ENCODE measurements at regions not wholly inside any gene's neighbourhood (a gene's known extent, or its start where the extent isn't known, plus 50 kb on each side); places are given as distances from the start of the nearest gene placed in this dataset.

DNA sequence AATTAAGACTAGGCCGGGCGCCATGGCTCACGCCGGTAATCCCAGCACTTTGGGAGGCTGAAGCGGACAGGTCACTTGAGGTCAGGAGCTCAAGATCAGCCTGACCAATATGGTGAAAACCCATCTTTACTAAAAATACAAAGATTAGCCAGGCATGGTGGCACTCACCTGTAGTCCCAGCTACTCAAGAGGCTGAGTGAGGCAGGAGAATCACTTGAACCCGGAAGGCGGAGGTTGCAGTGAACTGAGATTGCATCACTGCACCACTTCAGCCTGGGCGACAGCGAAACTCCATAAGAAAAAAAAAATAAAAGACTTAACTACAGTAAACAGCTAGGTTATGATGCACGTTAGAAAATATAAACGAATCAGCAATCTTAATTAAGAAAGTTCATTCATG is 216.0 kb upstream of the TEX13C start:
- H3K4me3 ChIP-seq (ENCODE audit: low read depth, low read length): no peak overlapping the region
- no peaks in the 10 kb centered on the region for H3K9me3 ChIP-seq
- DNase-seq: no peak
- no peaks in the 10 kb centered on the region for H3K4me1 ChIP-seq
- TF ChIP-seq, protein P1, sequence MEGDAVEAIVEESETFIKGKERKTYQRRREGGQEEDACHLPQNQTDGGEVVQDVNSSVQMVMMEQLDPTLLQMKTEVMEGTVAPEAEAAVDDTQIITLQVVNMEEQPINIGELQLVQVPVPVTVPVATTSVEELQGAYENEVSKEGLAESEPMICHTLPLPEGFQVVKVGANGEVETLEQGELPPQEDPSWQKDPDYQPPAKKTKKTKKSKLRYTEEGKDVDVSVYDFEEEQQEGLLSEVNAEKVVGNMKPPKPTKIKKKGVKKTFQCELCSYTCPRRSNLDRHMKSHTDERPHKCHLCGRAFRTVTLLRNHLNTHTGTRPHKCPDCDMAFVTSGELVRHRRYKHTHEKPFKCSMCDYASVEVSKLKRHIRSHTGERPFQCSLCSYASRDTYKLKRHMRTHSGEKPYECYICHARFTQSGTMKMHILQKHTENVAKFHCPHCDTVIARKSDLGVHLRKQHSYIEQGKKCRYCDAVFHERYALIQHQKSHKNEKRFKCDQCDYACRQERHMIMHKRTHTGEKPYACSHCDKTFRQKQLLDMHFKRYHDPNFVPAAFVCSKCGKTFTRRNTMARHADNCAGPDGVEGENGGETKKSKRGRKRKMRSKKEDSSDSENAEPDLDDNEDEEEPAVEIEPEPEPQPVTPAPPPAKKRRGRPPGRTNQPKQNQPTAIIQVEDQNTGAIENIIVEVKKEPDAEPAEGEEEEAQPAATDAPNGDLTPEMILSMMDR (IDR thresholded peaks at IDR 0.05; ENCODE audit: low read depth, low read length): no peak
- H3K27me3 ChIP-seq: no peaks in the 10 kb centered on the region
- no peaks in the 10 kb centered on the region for H3K36me3 ChIP-seq

- no peaks in the 10 kb centered on the region for H3K27me3 ChIP-seq
- no peak overlapping the region for H3K4me3 ChIP-seq (ENCODE audit: low read depth, low read length)
- H3K4me1 ChIP-seq: no peaks in the 10 kb centered on the region
- DNase-seq: no peak
- TF ChIP-seq, protein P1 (IDR thresholded peaks at IDR 0.05; ENCODE audit: low read depth, low read length): no peak
- H3K9me3 ChIP-seq: no peaks in the 10 kb centered on the region
- H3K36me3 ChIP-seq: no peaks in the 10 kb centered on the region
Measured at GRCh38 chrX:125108921-125109320, 210.8 kb upstream of the TEX13C start.

DNA sequence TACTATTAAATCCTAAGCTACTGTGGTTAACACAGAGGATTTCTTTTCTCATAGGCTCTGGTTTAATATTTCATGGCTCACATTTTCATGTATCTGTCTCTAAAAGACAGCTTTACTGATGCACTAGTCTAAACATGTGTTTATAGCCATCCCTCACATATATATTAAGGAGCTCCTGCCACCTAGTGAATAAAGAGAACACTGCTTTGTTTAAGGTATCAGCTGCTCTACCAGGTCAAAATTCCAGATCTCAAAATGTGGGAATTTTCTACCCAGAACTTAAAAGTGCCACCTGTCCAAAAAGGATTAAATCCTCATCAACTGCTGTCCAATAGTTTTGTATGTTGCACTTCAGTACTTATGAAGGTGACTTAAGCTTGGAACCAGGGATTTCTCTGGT is 188.5 kb upstream of the TEX13C start:
- TF ChIP-seq, protein P1 (IDR thresholded peaks at IDR 0.05; ENCODE audit: low read depth, low read length): no peak
- no peaks in the 10 kb centered on the region for H3K4me1 ChIP-seq
- H3K36me3 ChIP-seq: no peaks in the 10 kb centered on the region
- no peak overlapping the region for H3K4me3 ChIP-seq (ENCODE audit: low read depth, low read length)
- H3K27me3 ChIP-seq: no peaks in the 10 kb centered on the region
- no peak for DNase-seq
- no peaks in the 10 kb centered on the region for H3K9me3 ChIP-seq

DNA sequence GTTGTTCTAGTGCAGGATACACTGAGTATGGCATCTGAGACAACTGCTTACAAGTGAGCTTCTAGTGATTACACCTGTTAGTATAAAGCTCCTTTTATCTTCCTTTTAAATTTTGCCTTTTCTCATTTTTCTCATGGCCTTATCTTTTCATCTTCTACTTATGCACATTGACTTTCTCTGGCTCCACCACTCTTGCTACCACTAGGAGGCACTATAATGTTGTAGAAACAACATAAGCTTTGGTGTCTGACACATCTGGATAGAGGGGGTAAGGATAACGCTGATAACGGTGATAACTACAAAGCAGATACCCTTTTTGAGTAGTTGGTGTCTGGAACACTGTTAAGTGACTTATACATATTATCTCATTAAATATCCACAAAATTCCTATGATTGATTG is 187.4 kb upstream of the TEX13C start:
- H3K27me3 ChIP-seq: no peaks in the 10 kb centered on the region
- no peaks in the 10 kb centered on the region for H3K4me1 ChIP-seq
- DNase-seq: no peak
- TF ChIP-seq, protein P1 (IDR thresholded peaks at IDR 0.05; ENCODE audit: low read depth, low read length): 0 out of 2 replicates have a peak, but pooled peaks have one; percentile 12
- no peak overlapping the region for H3K4me3 ChIP-seq (ENCODE audit: low read depth, low read length)
- no peaks in the 10 kb centered on the region for H3K36me3 ChIP-seq
- H3K9me3 ChIP-seq: no peaks in the 10 kb centered on the region

DNA sequence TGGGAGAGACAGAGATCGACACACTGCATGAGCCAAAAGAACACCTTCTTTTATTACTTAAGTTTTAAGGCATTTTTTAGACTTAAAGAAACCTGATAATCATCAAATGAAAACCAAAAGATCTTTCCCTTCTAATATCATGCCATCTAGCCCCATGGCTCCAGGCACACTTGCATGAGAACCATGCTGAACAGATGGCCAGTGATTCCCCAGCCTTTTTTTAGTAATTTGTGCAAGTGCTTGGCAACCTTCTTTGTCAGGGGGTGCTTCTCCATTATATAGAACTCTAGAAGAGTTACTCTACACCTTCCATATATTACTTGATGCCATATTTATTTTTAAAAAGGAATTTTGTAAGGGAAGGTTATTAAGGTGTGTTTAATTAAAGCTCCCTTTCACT is 182.2 kb upstream of the TEX13C start:
- Histone ChIP-seq H3K36me3 (no peaks in the 10 kb centered on the region), H3K4me3 (ENCODE audit: low read depth, low read length) (no peak overlapping the region), H3K9me3 (no peaks in the 10 kb centered on the region), H3K4me1 (no peaks in the 10 kb centered on the region), H3K27me3 (no peaks in the 10 kb centered on the region)
- TF ChIP-seq, protein P1 (IDR thresholded peaks at IDR 0.05; ENCODE audit: low read depth, low read length): no peak
- DNase-seq: no peak

DNA sequence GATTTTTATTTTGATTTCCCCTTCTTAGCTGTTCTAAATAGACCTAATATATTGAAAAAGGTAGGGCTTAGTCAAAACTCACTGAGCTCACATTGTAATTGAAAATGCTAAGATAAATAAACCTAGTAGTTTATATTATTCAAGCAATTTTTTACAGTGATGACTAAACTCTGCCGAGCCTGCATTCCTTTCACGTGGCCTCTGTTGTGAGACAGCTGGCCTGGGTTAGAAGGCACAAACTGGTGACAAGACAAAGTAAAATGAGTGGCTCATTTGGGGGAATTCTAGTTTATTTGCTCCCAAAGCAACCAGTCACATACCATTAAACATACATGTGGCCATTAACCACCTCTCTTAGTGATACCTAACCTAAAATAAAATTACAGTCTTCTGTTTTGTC is 169.4 kb upstream of the TEX13C start:
- TF ChIP-seq, protein P1 (IDR thresholded peaks at IDR 0.05; ENCODE audit: low read depth, low read length): no peak
- Histone ChIP-seq H3K27me3 (no peaks in the 10 kb centered on the region), H3K9me3 (no peaks in the 10 kb centered on the region), H3K4me3 (ENCODE audit: low read depth, low read length) (no peak overlapping the region), H3K4me1 (no peaks in the 10 kb centered on the region), H3K36me3 (no peaks in the 10 kb centered on the region)
- DNase-seq: no peak

Data from BE2C (cell line).